ENCODE measurements at regions not wholly inside any gene's neighbourhood (a gene's known extent, or its start where the extent isn't known, plus 50 kb on each side); places are given as distances from the start of the nearest gene placed in this dataset.
"Not testable (repeated sequence)": the region's sequence is repeated elsewhere in the genome, so short reads cannot be mapped to it uniquely, and the experiment has no call there.

- peak; percentile 91 for DNase-seq (ENCODE audit: low spot score)
Observed at GRCh38 chr14:30223385-30223785, 295.7 kb upstream of the PRKD1 start.

GRCh38 chr14:30223966-30224365 lies 296.3 kb upstream of the PRKD1 start:
- DNase-seq (ENCODE audit: low spot score), result no peak

GRCh38 chr14:30225176-30225575 lies 297.5 kb upstream of the PRKD1 start:
- peak; percentile 47 for DNase-seq (ENCODE audit: low spot score)

GRCh38 chr14:30227436-30227835 lies 299.8 kb upstream of the PRKD1 start:
- no peak for DNase-seq (ENCODE audit: low spot score)

- peak; percentile 72 for DNase-seq (ENCODE audit: low spot score)
Observed at GRCh38 chr14:30227876-30228275, 300.2 kb upstream of the PRKD1 start.

GRCh38 chr14:30230719-30231118 lies 303.1 kb upstream of the PRKD1 start:
- DNase-seq (ENCODE audit: low spot score), result no peak

- no peak for DNase-seq (ENCODE audit: low spot score)
Observed at GRCh38 chr14:30234966-30235365, 307.3 kb upstream of the PRKD1 start.

GRCh38 chr14:30235485-30235884 lies 307.8 kb upstream of the PRKD1 start:
- DNase-seq (ENCODE audit: low spot score), result no peak

- no peak for DNase-seq (ENCODE audit: low spot score)
Observed at GRCh38 chr14:30238936-30239335, 311.3 kb upstream of the PRKD1 start.

GRCh38 chr14:30240018-30240417 lies 312.4 kb upstream of the PRKD1 start:
- no peak for DNase-seq (ENCODE audit: low spot score)

GRCh38 chr14:30240685-30241084 lies 313.0 kb upstream of the PRKD1 start:
- no peak for DNase-seq (ENCODE audit: low spot score)

GRCh38 chr14:30242744-30243143 lies 315.1 kb upstream of the PRKD1 start:
- no peak for DNase-seq (ENCODE audit: low spot score)

GRCh38 chr14:30243207-30243606 lies 315.6 kb upstream of the PRKD1 start:
- no peak for DNase-seq (ENCODE audit: low spot score)

GRCh38 chr14:30243805-30244204 lies 315.2 kb upstream of the G2E3 start:
- DNase-seq (ENCODE audit: low spot score), result peak; percentile 29

GRCh38 chr14:30244348-30244747 lies 314.6 kb upstream of the G2E3 start:
- not testable (repeated sequence) for DNase-seq (ENCODE audit: low spot score)

- no peak for DNase-seq (ENCODE audit: low spot score)
Observed at GRCh38 chr14:30251017-30251416, 307.9 kb upstream of the G2E3 start.

- no peak for DNase-seq (ENCODE audit: low spot score)
Observed at GRCh38 chr14:30251557-30252100, 307.3 kb upstream of the G2E3 start.

GRCh38 chr14:30252151-30252550 lies 306.8 kb upstream of the G2E3 start:
- DNase-seq (ENCODE audit: low spot score), result no peak

- DNase-seq (ENCODE audit: low spot score), result no peak
Observed at GRCh38 chr14:30252783-30253674, 305.9 kb upstream of the G2E3 start.

GRCh38 chr14:30256627-30257026 lies 302.3 kb upstream of the G2E3 start:
- no peak for DNase-seq (ENCODE audit: low spot score)

- DNase-seq (ENCODE audit: low spot score), result no peak
Observed at GRCh38 chr14:30257946-30258661, 300.9 kb upstream of the G2E3 start.

- no peak for DNase-seq (ENCODE audit: low spot score)
Observed at GRCh38 chr14:30260833-30261607, 297.9 kb upstream of the G2E3 start.
